NOMO-1 treated with DMSO at 0.1 percent for 48 hours (cell line): ENCODE measurements at regions not wholly inside any gene's neighbourhood (a gene's known extent, or its start where the extent isn't known, plus 50 kb on each side); places are given as distances from the start of the nearest gene placed in this dataset.
A peak's percentile ranks its signal among the peaks of the same experiment; 100 is the strongest.
"Not testable (repeated sequence)": the region's sequence is repeated elsewhere in the genome, so short reads cannot be mapped to it uniquely, and the experiment has no call there.

ENCODE experiments used
- DNase-seq: peaks from one replicate; lab custom pipeline; 2025; ENCODE audit not compliant: unreplicated experiment; lab: John Stamatoyannopoulos, UW

DNA sequence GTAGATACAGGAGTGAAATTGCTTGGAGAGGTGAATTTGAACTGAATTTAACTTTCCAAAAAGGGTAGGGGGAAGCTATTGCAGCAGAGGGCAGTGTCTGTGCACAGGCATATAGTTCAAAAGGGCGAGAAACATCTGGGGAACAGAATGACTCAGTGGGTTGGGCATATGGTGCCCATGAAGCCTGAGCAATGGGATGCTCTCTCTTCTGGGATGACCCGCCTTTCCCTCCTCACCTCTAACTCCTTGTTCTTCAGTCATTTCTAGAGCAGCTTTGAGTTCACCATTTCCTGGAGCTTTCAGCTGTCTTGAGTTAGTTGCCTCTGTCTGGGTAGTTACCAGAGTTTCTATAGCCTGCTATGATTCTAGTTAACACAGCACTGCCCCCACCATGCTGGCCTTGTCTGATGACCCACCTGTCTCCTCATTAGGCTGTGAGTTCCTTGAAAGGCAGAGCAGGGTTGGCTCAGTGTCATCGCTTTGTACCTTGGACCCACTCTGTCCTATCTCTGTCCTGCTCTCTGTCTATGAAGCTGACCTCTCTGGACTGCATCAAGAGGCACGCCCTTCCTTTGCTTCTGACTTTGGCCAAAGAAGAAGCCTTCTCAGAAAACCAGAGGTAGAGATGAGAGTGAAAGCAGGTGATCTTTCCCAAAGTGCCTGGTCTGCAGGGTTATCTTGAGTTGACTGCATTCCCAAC is 299.6 kb upstream of the KLF4 start:
- DNase-seq = no peak

DNA sequence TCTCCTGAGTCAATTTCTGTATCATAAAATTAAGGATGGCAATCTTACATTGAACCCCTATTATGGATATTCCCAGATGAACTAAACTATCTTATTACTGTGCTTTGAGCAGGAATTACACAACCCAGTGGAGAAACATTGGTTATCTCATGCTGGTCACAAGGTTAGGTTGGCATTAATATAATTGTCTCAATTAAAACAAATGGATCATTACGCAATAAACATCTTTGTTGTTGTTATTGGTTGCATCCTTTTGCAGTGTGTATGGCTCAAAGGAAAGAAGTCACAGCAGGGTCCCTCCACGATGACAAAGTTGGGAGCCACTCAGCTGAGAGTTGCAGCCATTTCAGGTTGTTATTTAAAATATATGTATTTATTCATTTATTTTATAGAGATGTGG is 297.0 kb upstream of the KLF4 start:
- DNase-seq = no peak

DNA sequence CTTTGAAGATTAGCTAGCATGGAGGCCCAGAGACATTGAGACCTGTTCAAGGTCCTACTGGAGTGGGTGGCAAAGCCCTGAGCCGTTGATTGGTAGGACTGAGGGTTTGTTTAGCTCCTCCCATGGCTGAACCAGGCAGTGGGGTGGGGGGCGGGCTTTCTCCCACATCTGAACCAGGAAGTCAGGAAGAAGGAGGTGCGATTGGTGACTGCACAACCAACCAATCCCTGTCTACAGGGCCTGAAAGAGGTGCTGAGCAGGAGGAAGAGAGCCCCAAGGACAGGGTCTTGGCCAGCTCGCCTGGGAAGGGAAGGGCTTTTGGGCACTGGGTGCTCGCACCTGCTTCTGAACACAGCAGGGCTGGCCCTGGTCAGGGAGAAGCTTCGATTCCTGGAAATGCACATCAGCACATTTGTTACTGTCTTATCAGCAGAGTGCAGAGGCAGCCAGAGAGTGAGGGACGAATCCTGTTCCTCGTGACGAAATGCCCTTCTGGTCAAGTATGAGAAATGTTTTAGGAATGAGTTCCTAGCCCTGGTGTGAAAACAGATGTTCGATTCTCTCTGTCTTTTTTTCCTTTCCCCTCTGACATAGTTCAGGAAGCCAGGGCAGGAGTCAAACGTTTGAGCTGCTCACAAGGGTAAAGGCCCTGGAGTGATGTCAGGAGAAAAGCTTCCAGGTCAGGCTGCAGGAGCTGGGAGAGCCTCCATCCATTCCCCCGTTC is 294.8 kb upstream of the KLF4 start:
- no peak for DNase-seq

DNA sequence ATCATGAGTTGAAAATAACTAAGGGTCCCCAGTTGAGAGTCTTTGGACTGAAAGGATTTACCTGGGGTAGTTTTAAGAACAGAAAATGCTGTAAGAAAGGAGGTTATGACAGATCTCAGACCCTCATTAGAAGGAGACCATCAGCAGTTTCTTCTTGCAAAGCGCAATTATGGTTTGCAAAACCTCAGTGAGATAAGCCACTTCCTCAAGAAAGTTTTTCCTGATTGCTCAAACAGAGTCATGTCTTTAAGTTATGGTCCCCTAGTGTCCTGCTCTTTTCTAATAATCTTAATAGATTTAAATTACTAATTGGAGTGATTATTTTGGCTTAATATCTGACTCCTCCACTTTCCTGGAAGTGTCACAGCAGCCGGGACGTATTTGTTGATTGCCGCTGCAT is 293.2 kb upstream of the KLF4 start:
- peak; percentile 90 for DNase-seq

DNA sequence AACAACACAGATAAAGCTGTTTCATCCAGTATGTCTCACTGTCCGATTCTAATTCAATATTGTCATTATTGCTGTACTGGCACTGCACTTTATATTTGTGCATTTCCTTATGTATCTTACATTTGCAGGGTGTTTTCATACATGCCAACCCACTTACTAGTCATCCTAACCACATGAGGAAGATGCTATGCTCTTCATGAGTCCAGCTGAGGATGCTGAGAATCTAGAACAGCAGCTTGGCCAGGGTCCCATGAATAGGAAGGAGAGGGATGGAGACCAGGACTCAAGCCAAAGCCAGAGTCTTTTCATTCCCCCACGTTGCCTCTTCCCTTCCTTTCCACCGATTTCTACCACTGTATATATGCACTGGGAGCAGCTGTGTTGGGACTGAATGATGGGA is 292.8 kb upstream of the KLF4 start:
- peak; percentile 41 for DNase-seq

DNA sequence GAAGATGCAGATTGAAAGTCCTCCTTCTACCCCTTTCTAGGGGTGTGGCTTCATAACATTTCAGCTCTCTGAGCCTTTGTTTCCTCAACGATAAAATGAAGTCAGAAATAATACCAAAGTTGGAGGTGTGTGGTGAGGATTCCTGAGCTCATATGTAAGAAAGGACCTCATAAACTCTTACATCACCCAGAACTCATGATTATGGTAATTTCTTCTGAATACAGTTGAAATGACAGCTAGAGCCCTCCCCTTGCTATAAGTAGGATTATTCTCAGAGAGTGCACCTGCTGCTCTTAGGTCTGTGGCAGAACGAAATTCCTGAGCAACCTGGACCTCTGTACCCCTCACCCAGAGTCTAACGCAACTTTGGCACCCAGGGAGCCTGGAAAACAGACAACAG is 291.4 kb upstream of the KLF4 start:
- no peak for DNase-seq

DNA sequence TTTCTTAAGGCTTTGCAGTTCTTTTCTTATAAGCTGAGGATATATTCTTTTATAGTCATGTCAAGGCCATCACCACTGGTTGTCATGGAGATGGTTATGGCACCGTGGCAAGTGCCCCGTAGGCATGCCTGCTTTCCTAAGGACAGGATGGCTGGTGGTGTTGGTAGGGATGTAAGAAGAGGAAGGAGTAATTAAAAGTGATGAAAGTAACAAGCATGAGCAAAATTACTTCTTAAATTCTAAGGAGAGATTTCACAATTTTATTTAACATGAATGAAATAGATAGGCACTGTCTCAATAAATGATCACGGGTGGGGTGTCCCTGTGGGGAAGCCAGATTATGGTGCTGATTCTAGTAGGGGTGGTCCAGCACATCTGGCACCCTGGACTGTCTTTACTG is 290.2 kb upstream of the KLF4 start:
- DNase-seq = peak; percentile 75

DNA sequence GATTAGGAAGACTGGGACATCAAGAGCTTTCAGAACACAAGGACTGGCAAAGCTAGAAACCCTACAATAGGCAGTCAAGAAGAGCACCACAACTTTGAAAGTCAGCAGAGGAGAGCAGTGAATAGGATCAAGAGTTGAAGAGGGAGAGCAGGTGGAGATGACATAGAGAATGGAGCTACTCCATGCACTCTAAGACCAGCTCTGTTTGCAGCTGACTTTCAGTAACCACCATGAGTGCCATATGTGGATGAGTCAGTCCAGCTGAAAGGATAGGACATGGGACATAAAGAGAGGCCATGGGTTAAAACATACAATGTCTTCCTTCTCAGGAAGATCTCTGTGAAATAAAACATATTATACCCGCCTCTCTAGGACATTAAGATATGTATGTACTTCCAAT is 289.1 kb upstream of the KLF4 start:
- no peak for DNase-seq

DNA sequence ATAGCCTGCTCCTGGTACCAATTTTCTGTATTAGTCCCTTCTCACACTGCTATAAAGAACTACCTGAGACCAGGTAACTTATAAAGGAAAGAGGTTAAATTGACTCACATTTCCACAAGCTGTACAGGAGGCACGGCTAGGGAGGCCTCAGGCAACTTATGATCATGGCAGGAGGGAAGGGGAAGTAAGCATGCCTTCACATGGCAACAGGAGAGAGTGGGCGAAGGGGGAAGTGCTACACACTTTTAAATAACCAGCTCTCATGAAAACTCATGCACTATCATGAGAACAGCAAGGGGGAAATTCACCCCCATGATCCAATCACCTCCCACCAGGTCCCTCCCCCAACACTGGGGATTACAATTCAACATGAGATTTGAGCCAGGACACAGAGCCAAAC is 284.5 kb upstream of the KLF4 start:
- DNase-seq = peak; percentile 74

DNA sequence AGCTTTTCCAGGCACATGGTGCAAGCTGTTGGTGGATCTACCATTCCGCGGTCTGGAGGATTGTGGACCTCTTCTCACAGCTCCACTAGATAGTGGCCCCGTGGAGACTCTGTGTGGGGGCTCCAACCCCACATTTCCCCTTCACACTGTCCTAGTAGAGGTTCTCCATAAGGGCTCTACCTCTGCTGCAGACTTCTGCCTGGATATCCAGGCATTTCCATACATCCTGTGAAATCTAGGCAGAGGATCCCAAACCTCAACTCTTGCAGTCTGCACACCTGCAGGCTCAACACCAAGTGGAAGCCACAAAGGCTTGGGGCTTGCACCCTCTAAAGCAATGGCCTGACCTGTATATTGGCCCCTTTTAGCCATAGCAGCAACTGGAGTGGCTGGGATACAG is 283.4 kb upstream of the KLF4 start:
- DNase-seq = no peak

DNA sequence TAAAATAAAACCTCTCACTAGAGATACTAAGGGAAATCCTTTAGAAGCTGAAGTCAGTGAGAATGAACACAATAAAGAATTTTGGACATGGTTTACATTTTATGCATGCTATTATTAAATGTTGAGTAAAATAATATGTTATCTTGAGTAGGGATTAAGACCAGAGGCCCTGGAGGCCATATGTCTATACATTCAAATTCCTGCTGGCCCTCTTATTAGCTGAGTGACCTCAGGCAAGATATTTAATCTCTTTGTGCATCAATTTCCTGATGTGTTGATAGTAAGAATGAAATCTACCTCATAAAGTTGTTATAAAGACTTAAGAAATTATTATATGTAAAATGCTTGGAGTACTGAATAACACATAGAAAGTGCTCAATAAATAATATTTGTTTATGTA is 281.1 kb upstream of the KLF4 start:
- DNase-seq = no peak

DNA sequence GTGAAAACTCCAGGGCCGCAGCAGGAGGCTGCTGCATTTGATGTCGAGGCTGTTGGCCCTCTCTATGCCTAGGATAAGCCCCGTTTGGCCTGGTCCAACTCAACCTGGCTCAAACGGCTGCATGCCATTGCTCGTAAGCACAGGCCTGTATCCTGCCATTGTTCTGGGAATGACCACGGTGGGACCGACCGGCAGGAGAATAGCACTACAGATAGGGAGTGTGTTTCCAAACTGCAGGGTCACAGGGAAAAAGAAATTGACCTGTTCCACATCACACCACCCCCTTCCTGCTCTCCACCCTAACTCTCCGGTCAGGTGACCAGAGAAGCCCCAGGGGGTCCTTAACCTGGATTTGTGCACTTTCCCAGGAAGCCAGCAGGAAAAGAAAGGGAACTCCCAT is 278.7 kb upstream of the KLF4 start:
- DNase-seq = no peak

DNA sequence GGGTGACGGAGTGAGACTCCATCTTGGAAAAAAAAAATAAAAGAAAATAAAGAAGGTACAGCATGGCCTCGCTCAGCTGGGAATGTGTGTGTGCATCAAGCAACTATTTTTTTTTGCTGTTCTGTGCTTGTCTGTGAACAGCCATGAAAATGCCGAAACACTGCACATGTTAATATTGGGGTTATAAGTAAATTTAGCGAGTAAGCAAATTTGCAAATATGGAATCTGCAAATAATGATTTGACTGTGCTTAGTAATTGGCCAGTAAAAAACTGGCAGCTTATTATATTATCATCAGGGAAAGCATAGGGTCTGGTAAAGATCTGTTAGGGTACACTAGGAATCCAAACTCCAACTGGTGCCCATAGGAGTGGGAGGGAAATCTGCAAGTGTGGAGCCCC is 278.1 kb upstream of the KLF4 start:
- no peak for DNase-seq

DNA sequence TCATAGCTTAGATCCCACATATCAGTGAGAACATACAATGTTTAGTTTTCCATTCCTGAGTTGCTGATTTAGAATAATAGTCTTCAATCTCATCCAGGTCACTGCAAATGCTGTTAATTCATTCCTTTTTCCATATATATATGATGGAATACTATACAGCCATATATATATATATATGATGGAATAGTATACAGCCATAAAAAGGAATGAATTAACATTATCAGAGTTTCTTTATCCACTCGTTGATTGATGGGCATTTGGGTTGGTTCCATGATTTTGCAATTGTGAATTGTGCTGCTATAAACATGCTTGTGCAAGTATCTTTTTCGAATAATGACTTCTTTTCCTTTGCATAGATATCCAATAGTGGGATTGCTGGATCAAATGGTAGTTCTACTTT is 273.9 kb upstream of the KLF4 start:
- not testable (repeated sequence) for DNase-seq

DNA sequence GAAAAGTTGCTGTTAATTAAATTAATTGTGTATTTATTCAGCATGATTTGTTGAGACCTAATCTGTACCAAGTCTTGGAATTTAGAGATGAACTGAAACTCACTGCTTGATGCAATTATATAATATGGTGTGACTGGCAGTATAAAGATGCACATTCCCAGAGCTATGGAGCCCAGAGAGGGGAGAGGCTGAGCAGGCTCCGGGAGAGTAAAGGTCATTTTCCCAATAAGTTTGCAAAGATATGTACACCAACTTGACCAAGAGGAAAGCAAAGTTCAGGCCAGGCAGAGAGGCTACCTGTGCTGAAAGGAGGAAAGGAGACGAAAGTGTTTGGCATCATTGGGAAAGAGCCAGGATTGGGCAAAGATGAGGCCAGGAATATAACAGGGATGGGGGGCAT is 271.7 kb upstream of the KLF4 start:
- no peak for DNase-seq

DNA sequence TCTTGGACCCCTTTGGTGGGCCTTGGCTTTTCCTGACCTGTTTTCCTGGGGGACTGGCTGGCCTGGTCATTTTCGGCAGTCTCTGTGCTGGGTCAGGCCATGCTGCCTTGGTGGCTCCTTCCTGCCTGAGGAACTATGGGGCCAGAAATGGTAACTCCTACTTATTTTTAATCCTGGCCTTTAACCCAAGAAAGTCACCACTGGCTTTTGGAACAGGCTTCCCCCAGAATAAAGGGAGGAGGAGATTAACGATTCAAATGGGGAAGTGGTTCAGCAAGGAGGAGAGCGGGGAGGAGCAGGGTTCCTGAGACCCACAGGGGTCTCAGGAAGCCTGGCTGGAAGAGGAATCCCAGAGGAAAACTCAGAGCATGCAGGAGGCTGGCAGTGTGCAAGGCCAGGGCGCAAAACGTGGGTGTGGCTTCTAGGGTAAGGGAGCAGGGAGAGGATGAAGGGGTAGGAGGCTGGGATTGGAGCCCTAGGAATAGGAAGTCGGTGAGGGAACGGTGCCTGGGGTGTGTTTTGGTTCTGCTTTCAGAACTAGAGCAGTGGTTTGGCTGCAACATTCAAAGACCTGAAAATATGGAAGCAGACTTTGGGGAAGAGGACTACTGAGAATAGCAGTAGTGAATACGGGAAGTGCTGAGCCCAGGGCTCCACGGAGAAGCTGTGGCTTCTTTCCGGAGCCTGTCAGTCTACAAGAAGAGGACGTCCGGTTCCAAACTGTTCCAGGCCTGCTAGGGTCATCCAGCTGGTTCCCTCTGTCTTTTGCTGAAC is 271.1 kb upstream of the KLF4 start:
- DNase-seq = peak; percentile 94

DNA sequence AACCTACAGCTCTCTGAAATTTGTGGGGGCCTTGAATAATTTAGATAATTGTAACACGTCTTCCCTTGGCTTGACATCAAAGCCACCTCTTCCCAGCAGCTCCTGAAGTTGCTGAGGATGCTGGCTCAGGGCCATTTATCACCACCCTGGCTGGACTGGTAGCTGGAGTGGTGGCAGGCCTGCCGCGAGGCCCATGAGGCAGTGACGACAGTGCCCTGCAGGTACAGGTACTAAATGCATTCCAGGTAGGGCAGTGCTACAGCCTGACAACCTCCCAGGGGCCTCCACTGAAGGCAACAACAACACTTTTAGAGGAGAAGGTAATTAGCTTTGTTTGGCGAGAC is 270.2 kb upstream of the KLF4 start:
- no peak for DNase-seq

DNA sequence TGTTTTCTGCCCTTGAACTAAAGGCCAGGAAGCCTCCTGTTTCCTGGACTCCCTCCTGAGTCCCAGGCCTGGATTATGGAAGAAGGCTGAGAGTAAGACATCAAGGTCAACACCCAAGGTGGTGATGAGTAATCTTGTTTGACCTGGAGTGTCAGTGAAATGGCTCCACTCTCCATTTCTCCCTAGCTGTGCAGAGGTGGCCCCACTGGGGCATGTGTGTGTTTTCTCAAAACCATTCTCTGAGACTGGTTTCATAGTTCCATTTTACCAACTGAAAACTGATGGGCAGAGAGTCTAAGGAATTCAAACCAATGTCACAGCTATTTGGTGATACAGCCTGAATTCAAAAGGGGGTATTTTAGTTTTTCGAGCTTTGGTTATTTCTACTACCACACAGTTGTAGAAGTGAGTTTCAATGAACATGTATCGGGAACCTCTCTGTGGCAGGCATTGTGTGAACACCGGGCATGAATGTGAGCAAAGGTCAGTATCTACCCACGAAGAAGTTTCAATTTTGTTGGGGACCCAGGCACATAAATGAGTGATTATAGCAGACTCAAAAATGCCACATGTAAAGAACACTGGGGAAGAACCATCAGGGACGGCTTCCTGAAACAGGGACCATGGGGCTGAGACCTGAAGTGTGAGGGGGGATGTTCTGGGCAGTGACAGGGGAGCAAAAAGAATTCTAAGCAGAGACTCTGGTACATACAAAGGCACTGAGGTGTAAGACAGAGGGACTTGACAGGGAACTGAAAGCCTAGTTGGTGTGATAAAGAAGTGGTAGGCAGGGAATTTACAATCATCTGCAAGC is 269.6 kb upstream of the KLF4 start:
- no peak for DNase-seq

DNA sequence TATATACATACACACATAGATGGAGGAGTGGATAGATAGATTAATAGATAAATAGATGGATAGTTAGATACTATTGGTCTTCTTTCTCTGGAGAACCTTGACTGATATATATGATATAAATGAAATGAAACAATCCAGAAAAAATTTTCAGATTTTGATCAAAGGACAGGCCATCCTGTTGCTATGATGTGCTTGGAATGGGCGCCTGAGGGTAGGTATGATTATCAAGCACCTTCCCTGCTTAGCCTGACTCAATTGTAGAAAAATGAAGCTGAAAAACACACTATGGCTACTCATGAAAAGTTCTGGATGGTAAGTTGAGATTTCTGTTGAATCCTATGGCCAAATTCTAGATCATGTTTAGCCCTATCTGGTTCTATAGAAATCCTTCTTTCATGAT is 266.5 kb upstream of the KLF4 start:
- no peak for DNase-seq

DNA sequence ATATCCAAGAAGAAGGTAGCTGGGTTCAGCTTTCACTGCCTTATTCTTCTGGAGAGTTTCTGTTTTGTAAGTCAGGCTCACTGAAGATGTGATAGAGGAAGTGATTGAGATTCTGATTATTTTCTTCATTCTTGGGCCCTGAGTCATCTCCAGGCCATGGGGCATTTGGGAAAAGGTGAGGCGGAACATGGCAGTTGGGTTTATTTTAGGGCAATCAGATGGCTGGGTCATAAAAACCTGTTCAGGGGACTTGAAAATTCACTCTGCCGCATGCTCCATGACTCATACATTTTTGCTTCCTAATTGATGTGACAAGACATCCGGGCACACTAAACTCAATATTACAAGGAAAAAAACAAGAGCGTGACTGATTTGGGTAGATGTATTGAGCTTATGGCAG is 265.7 kb upstream of the KLF4 start:
- DNase-seq = peak; percentile 88

DNA sequence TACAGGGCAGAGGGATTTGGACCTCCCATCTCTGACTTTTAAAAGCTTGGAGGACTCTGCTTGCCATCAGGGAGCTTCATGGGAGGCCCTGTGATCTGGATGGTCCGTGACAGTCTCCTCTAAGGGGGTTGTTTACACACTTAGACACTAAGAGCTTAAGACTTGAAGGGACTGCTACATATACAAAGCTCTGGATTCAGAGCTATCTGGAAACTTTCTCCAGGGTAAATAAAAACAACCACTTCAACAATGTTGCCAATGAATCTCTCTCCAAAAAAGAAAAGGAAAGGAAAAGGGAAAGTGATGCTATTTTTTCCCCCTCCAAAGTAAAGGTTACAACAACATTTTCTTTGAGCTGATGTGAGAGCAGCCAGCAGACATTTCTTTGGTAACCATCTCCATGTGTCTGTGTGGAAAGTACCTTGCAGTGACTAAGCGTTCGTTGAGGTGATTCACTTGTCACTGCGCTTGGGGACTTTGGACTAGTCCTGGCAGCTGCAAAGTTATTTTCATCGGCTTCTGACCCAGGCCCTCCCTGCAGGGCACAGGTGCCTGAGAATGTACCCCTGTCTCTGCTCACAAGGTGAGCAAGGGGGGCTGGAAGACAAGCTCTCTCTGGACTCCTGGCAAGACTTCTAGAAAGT is 262.1 kb upstream of the KLF4 start:
- DNase-seq = peak; percentile 81
